Keratinocyte (primary cell): ENCODE measurements at regions not wholly inside any gene's neighbourhood (a gene's known extent, or its start where the extent isn't known, plus 50 kb on each side); places are given as distances from the start of the nearest gene placed in this dataset.

ENCODE experiments used
- DNase-seq: peaks from one replicate; pipeline ENCODE4 v3.0.0-alpha.2; 2011; ENCODE audit warnings: low read depth, missing footprints, low spot score
- FAIRE-seq: peaks from 2 replicates; lab custom pipeline; 2011; peaks lifted over from hg19 to GRCh38; lab: Jason Lieb, UNC
- H2AFZ ChIP-seq: 2 replicates; pipeline ENCODE4 v1.6.0; 2012; ENCODE audit warnings: low read length, control low read depth, inconsistent platforms; ENCODE audit not compliant: control insufficient read depth
- H3K27ac ChIP-seq: 2 replicates; pipeline ENCODE4 v1.5.1; 2011; ENCODE audit warnings: low read length; ENCODE audit not compliant: control insufficient read depth, insufficient read depth
- H3K27me3 ChIP-seq: 3 replicates; pipeline ENCODE4 v1.6.0; 2011; ENCODE audit warnings: low read length; ENCODE audit not compliant: control insufficient read depth, insufficient read depth; ENCODE audit errors: extremely low read depth
- H3K36me3 ChIP-seq, 2 experiments: 2 replicates in 1 of 2; 3 replicates in 1 of 2; pipeline ENCODE4 v1.5.1; 2011; ENCODE audit warnings: low read length in 2 of 2, mild to moderate bottlenecking in 1 of 2; ENCODE audit not compliant: control insufficient read depth in 2 of 2, insufficient read depth in 2 of 2; ENCODE audit errors: extremely low read depth in 1 of 2
- H3K4me1 ChIP-seq: 3 replicates; pipeline ENCODE4 v1.5.1; 2011; ENCODE audit warnings: low read length; ENCODE audit not compliant: control insufficient read depth, insufficient read depth; ENCODE audit errors: extremely low read depth
- H3K4me2 ChIP-seq: 3 replicates; pipeline ENCODE4 v1.6.0; 2011; ENCODE audit warnings: low read depth, low read length; ENCODE audit not compliant: control insufficient read depth, insufficient read depth; ENCODE audit errors: extremely low read depth
- H3K4me3 ChIP-seq, 3 experiments: fragments of 200-600 bp in 1 of 3; sonication (generic) in 1 of 3; 2 replicates in 2 of 3; 3 replicates in 1 of 3; pipeline ENCODE4 v1.5.1; 2011 to 2016; ENCODE audit warnings: low read length in 3 of 3, mild to moderate bottlenecking in 3 of 3, control low read depth in 2 of 3, inconsistent platforms in 1 of 3, low read depth in 1 of 3, mixed read lengths in 1 of 3, mixed run types in 1 of 3, moderate library complexity in 1 of 3; ENCODE audit not compliant: control insufficient read depth in 2 of 3, insufficient read depth in 2 of 3; ENCODE audit errors: extremely low read depth in 1 of 3
- H3K79me2 ChIP-seq: 2 replicates; pipeline ENCODE4 v1.6.0; 2012; ENCODE audit warnings: low read length; ENCODE audit not compliant: control insufficient read depth, insufficient read depth
- H3K9ac ChIP-seq: 3 replicates; pipeline ENCODE4 v1.6.0; 2011; ENCODE audit warnings: low read length; ENCODE audit not compliant: control insufficient read depth, insufficient read depth; ENCODE audit errors: extremely low read depth
- H3K9me1 ChIP-seq: 3 replicates; pipeline ENCODE4 v1.6.0; 2011; ENCODE audit warnings: low read length; ENCODE audit not compliant: control insufficient read depth, insufficient read depth; ENCODE audit errors: extremely low read depth
- H3K9me3 ChIP-seq: 2 replicates; pipeline ENCODE4 v1.5.1; 2012; ENCODE audit warnings: low read depth, low read length; ENCODE audit not compliant: control insufficient read depth
- H4K20me1 ChIP-seq: 3 replicates; pipeline ENCODE4 v1.6.0; 2011; ENCODE audit warnings: low read length; ENCODE audit not compliant: control insufficient read depth, insufficient read depth; ENCODE audit errors: extremely low read depth
- EZH2 ChIP-seq: IDR thresholded peaks from one replicate; pipeline ENCODE4 v1.6.1; 2012; ENCODE audit warnings: inconsistent platforms, mild to moderate bottlenecking, low read length, moderate library complexity
- dilution Hi-C: fragments of 300-500 bp; cut with MboI; formaldehyde crosslinking; loops from one replicate; pipeline ENCODE4 v1.7.0; 2020; ENCODE audit warnings: low sequenced_read_pairs; ENCODE audit not compliant: extremely low pct_ligation_motif_present
- TF ChIP-seq, protein P1 (sequence below), 3 experiments: IDR thresholded peaks in 1 of 3; conservative IDR thresholded peaks in 1 of 3; optimal IDR thresholded peaks in 1 of 3; 2 replicates in 2 of 3; 3 replicates in 1 of 3; pipeline versions ENCODE3 to v1.5.1; 2011; ENCODE audit warnings: low read length in 3 of 3, mild to moderate bottlenecking in 3 of 3, moderate library complexity in 2 of 3, control low read depth in 1 of 3, inconsistent platforms in 1 of 3; ENCODE audit not compliant: insufficient read depth in 2 of 3; ENCODE audit errors: extremely low read depth in 1 of 3

DNA sequence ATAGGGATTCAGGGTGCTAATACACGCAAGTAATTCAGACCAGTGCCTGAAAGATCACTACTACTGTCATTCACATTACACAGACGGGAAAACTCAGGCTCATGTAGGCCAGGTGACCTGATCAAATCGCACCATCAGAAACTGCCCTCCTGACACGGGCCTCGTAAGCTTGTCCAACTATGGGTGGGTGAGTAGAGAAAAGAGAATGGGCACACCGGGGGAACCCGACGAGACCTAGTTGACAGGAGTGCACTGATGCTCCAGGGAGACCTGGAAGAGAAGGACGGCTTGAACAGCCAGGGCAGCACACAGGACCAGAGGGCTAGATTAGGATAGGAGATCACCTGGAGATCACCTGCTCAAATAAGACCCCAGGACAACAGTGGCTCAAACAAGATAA, 166.9 kb upstream of the DIO3 start:
- Histone ChIP-seq H3K4me3 (no peak overlapping the region), H3K27me3 (no peaks in the 10 kb centered on the region), H3K9me3 (no peaks in the 10 kb centered on the region), H3K9ac (no peak overlapping the region), H3K4me1 (no peaks in the 10 kb centered on the region), H3K4me2 (no peak overlapping the region), H4K20me1 (no peaks in the 10 kb centered on the region), H2AFZ (no peak overlapping the region), H3K79me2 (no peaks in the 10 kb centered on the region), H3K27ac (no peak overlapping the region), H3K36me3 (no peaks in the 10 kb centered on the region), H3K9me1 (no peaks in the 10 kb centered on the region)
- TF ChIP-seq, protein P1, sequence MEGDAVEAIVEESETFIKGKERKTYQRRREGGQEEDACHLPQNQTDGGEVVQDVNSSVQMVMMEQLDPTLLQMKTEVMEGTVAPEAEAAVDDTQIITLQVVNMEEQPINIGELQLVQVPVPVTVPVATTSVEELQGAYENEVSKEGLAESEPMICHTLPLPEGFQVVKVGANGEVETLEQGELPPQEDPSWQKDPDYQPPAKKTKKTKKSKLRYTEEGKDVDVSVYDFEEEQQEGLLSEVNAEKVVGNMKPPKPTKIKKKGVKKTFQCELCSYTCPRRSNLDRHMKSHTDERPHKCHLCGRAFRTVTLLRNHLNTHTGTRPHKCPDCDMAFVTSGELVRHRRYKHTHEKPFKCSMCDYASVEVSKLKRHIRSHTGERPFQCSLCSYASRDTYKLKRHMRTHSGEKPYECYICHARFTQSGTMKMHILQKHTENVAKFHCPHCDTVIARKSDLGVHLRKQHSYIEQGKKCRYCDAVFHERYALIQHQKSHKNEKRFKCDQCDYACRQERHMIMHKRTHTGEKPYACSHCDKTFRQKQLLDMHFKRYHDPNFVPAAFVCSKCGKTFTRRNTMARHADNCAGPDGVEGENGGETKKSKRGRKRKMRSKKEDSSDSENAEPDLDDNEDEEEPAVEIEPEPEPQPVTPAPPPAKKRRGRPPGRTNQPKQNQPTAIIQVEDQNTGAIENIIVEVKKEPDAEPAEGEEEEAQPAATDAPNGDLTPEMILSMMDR (optimal IDR thresholded peaks at IDR 0.05 in 1 of 3, IDR thresholded peaks at IDR 0.05 in 1 of 3, conservative IDR thresholded peaks at IDR 0.05 in 1 of 3; ENCODE audit: extremely low read depth in 1 of 3, insufficient read depth in 2 of 3, low read length in 3 of 3) = no peak
- no peak for TF ChIP-seq EZH2
- DNase-seq (no peak), FAIRE-seq (no peak)
- dilution Hi-C loops = no loop called here

DNA sequence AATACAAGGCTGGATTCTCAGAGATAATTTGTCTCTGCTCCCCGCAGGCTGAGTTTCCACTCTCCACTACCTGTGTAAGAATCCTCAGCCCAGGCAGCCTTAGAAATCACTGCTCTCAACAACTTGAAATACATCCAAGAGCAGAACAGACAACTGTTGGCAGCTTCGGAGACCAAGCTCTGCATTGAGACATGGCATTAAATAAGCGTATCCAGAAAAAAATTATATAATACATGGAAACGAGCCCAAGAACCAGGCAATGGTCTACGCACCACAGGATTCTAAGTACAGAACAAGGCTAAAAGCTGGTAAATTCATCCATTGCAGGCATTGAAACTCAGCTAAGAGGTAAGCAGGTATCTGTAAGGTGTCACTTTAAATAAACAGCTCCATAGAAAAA, 165.5 kb upstream of the DIO3 start:
- H3K4me3 ChIP-seq = no peak overlapping the region
- DNase-seq (no peak), FAIRE-seq (no peak)
- H3K36me3 ChIP-seq = no peaks in the 10 kb centered on the region
- H3K4me2 ChIP-seq = no peak overlapping the region
- no peak overlapping the region for H3K9ac ChIP-seq
- no peak overlapping the region for H3K27ac ChIP-seq
- no peak for TF ChIP-seq EZH2
- TF ChIP-seq, protein P1 (optimal IDR thresholded peaks at IDR 0.05 in 1 of 3, IDR thresholded peaks at IDR 0.05 in 1 of 3, conservative IDR thresholded peaks at IDR 0.05 in 1 of 3; ENCODE audit: extremely low read depth in 1 of 3, insufficient read depth in 2 of 3, low read length in 3 of 3) = no peak
- H3K4me1 ChIP-seq = no peaks in the 10 kb centered on the region
- no peak overlapping the region for H2AFZ ChIP-seq
- H3K79me2 ChIP-seq = no peaks in the 10 kb centered on the region
- no peaks in the 10 kb centered on the region for H4K20me1 ChIP-seq
- no peaks in the 10 kb centered on the region for H3K27me3 ChIP-seq
- dilution Hi-C loops = no loop called here
- H3K9me1 ChIP-seq = no peaks in the 10 kb centered on the region
- no peaks in the 10 kb centered on the region for H3K9me3 ChIP-seq
